HCT116 (cell line): ENCODE measurements at regions not wholly inside any gene's neighbourhood (a gene's known extent, or its start where the extent isn't known, plus 50 kb on each side); places are given as distances from the start of the nearest gene placed in this dataset.

Experiments used
- ATAC-seq: fragments of 200-7000 bp; cut with Tn5 transposase; 2 replicates; pipeline ENCODE4 v1.9.1; 2020; ENCODE audit warnings: mild to moderate bottlenecking, moderate library complexity
- BruUV-seq: library from RNA; stranded (reverse); fragments of 400-500 nt; replicated peaks from 2 replicates; lab custom pipeline; 2021; lab: Mats Ljungman, UMichigan
- CTCF ChIA-PET: fragments of 300-600 bp; sonication (Branson Sonifier 250); formaldehyde crosslinking; loops from one replicate; lab custom pipeline; 2021; ENCODE audit warnings: antibody characterized with exemption; lab: Charles Lee
- POLR2A ChIA-PET: fragments of 300-600, 350-600 bp; sonication (Branson Sonifier 250); formaldehyde crosslinking; loops from one replicate; lab custom pipeline; 2021; ENCODE audit warnings: antibody characterized with exemption; lab: Charles Lee
- RAD21 ChIA-PET, 2 experiments: fragments of 300-600 bp; sonication (Branson Sonifier 250); formaldehyde crosslinking; loops; one replicate each; lab custom pipeline; 2023; ENCODE audit warnings: low total read pairs in 2 of 2; ENCODE audit not compliant: uncharacterized antibody in 2 of 2, unreplicated experiment in 2 of 2, low non-redundant PET in 1 of 2; lab: Charles Lee
- DNase-seq: peaks from one replicate; pipeline ENCODE4 v3.0.0-alpha.2; 2010; ENCODE audit warnings: low read depth, low spot score
- H2AFZ ChIP-seq: fragments of 200-600 bp; shearing (Covaris generic), sonication (generic); 2 replicates; pipeline ENCODE4 v1.6.1; 2017; ENCODE audit warnings: low read depth, mixed run types, mixed read lengths, antibody characterized with exemption, low read length; ENCODE audit not compliant: poor library complexity, severe bottlenecking
- H3K27ac ChIP-seq: 2 replicates; pipeline ENCODE4 v1.5.1; 2012; ENCODE audit warnings: low read depth, low read length
- H3K27me3 ChIP-seq: fragments of 200-600 bp; sonication (generic); 2 replicates; pipeline ENCODE4 v1.6.1; 2016; ENCODE audit warnings: mixed run types, low read length, mixed read lengths; ENCODE audit not compliant: insufficient read depth
- H3K36me3 ChIP-seq, 2 experiments: fragments of 200-500 bp in 1 of 2; fragments of 200-600 bp in 1 of 2; sonication (Bioruptor generic) in 1 of 2; sonication (generic) in 1 of 2; 2 replicates each; pipeline versions ENCODE4 v1.5.1 to v1.6.1; 2014 to 2016; ENCODE audit warnings: low read length in 2 of 2, inconsistent platforms in 1 of 2, mixed read lengths in 1 of 2, mixed run types in 1 of 2; ENCODE audit not compliant: insufficient read depth in 2 of 2, control insufficient read depth in 1 of 2
- H3K4me1 ChIP-seq, 2 experiments: fragments of 200-600 bp in 1 of 2; sonication (generic) in 1 of 2; 2 replicates each; pipeline versions ENCODE4 v1.5.1 to v1.6.1; 2012 to 2017; ENCODE audit warnings: low read length in 2 of 2, inconsistent platforms in 1 of 2, mild to moderate bottlenecking in 1 of 2, mixed read lengths in 1 of 2, mixed run types in 1 of 2, moderate library complexity in 1 of 2; ENCODE audit not compliant: insufficient read depth in 2 of 2, control insufficient read depth in 1 of 2
- H3K4me2 ChIP-seq: fragments of 200-600 bp; sonication (generic); 2 replicates; pipeline ENCODE4 v1.6.1; 2017; ENCODE audit warnings: mixed run types, low read length, mixed read lengths
- H3K4me3 ChIP-seq, 2 experiments: fragments of 200-600 bp in 1 of 2; sonication (generic) in 1 of 2; replicated peaks in 1 of 2; 2 replicates each; pipeline ENCODE4 v1.5.1; 2011 to 2016; ENCODE audit warnings: low read length in 2 of 2, control low read depth in 1 of 2, low read depth in 1 of 2, mild to moderate bottlenecking in 1 of 2, mixed read lengths in 1 of 2, mixed run types in 1 of 2
- H3K79me2 ChIP-seq: fragments of 200-600 bp; sonication (generic); 2 replicates; pipeline ENCODE4 v1.6.1; 2017; ENCODE audit warnings: mild to moderate bottlenecking, mixed run types, low read length, moderate library complexity, mixed read lengths; ENCODE audit not compliant: insufficient read depth
- H3K9ac ChIP-seq: fragments of 200-600 bp; sonication (generic); 2 replicates; pipeline ENCODE4 v1.6.1; 2016; ENCODE audit warnings: low read length, mixed read lengths
- H3K9me2 ChIP-seq: fragments of 200-600 bp; sonication (generic), shearing (Covaris generic); 2 replicates; pipeline ENCODE4 v1.6.1; 2017; ENCODE audit warnings: mixed run types, mild to moderate bottlenecking, moderate library complexity; ENCODE audit not compliant: insufficient read depth
- H3K9me3 ChIP-seq, 2 experiments: fragments of 200-500 bp in 1 of 2; fragments of 200-600 bp in 1 of 2; sonication (Bioruptor generic) in 1 of 2; sonication (generic) in 1 of 2; 2 replicates each; pipeline ENCODE4 v1.6.1; 2014 to 2017; ENCODE audit warnings: low read length in 2 of 2, mixed read lengths in 2 of 2, inconsistent platforms in 1 of 2, low read depth in 1 of 2, mild to moderate bottlenecking in 1 of 2, mixed run types in 1 of 2, moderate library complexity in 1 of 2; ENCODE audit not compliant: control insufficient read depth in 1 of 2, insufficient read depth in 1 of 2
- H4K20me1 ChIP-seq: fragments of 200-600 bp; sonication (generic), shearing (Covaris generic); 2 replicates; pipeline ENCODE4 v1.6.1; 2017; ENCODE audit warnings: mixed run types, mild to moderate bottlenecking, moderate library complexity; ENCODE audit not compliant: insufficient read depth
- CBX3 ChIP-seq: IDR thresholded peaks from 2 replicates; pipeline ENCODE4 v1.6.1; 2012; ENCODE audit warnings: low read depth
- CEBPB ChIP-seq: IDR thresholded peaks from 2 replicates; pipeline ENCODE4 v1.6.1; 2012; ENCODE audit warnings: low read depth
- EGR1 ChIP-seq: IDR thresholded peaks from 2 replicates; pipeline ENCODE4 v1.6.1; 2012; ENCODE audit warnings: low read depth
- ELF1 ChIP-seq: IDR thresholded peaks from 2 replicates; pipeline ENCODE4 v1.6.1; 2012; ENCODE audit warnings: low read depth, borderline replicate concordance
- EZH2 ChIP-seq: fragments of 200-600 bp; sonication (generic); IDR thresholded peaks from 2 replicates; pipeline ENCODE4 v1.6.1; 2017; ENCODE audit warnings: antibody characterized with exemption, mixed run types
- JUND ChIP-seq: IDR thresholded peaks from 2 replicates; pipeline ENCODE4 v1.6.1; 2012
- RAD21 ChIP-seq: IDR thresholded peaks from 2 replicates; pipeline ENCODE4 v1.6.1; 2012; ENCODE audit warnings: low read depth, mild to moderate bottlenecking
- SIN3A ChIP-seq: IDR thresholded peaks from 2 replicates; pipeline ENCODE4 v1.6.1; 2012; ENCODE audit warnings: low read depth
- SP1 ChIP-seq: IDR thresholded peaks from 2 replicates; pipeline ENCODE4 v1.6.1; 2012; ENCODE audit warnings: low read depth
- SRF ChIP-seq: IDR thresholded peaks from 2 replicates; pipeline ENCODE4 v1.6.1; 2012; ENCODE audit warnings: low read depth
- YY1 ChIP-seq: IDR thresholded peaks from 2 replicates; pipeline ENCODE4 v1.6.1; 2011; ENCODE audit warnings: low read length, low read depth, moderate library complexity, mild to moderate bottlenecking; ENCODE audit not compliant: insufficient replicate concordance; ENCODE audit errors: extremely low read depth
- ZFX ChIP-seq: fragments of 450-650 bp; IDR thresholded peaks from 2 replicates; pipeline ENCODE4 v1.6.1; 2017
- ZNF274 ChIP-seq: fragments of 200-500 bp; sonication (Bioruptor generic); IDR thresholded peaks from 2 replicates; pipeline ENCODE4 v1.6.1; 2014; ENCODE audit warnings: mild to moderate bottlenecking, low read depth, low read length, inconsistent platforms
- intact Hi-C: fragments of 100-400 bp; cut with micrococcal nuclease; formaldehyde crosslinking; loops from 2 replicates; pipeline ENCODE4 v1.10.0; 2022
- TF ChIP-seq, protein P1 (sequence below): IDR thresholded peaks from 2 replicates; pipeline ENCODE4 v1.6.1; 2012; ENCODE audit warnings: low read depth

DNA sequence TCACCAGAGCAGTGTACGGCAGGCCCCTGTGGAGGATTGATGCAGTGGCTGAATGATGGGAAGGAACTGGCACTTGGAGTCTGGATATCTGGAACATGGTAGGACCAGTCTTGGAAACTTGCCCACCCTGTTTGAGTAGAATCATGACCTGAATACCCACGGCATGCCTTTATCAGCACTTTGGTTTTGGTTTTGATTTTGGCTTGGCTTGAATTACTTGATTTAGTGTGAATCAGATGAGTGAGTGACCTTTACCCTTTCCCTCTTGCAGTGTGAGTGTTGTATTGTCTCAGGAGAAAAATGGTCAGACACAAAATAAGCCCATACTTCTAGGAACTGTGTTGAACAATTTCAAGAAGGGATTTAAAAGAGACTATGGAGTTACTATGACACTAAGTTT, 801.0 kb upstream of the TSPY4 start:
- Histone ChIP-seq H3K36me3 (no peaks in the 10 kb centered on the region), H2AFZ (no peak overlapping the region), H3K27me3 (no peaks in the 10 kb centered on the region), H3K9me3 (no peaks in the 10 kb centered on the region), H3K79me2 (no peaks in the 10 kb centered on the region), H3K4me3 (no peak overlapping the region), H4K20me1 (no peaks in the 10 kb centered on the region), H3K4me1 (no peaks in the 10 kb centered on the region), H3K4me2 (no peak overlapping the region), H3K27ac (no peak overlapping the region), H3K9ac (no peak overlapping the region), H3K9me2 (no peaks in the 10 kb centered on the region)
- DNase-seq (no peak), ATAC-seq (no peak)
- intact Hi-C loops = no loop called here
- BruUV-seq = no TSS peak
- RAD21 ChIA-PET = no interaction called here
- no peak for TF ChIP-seq ELF1
- TF ChIP-seq SRF = no peak
- TF ChIP-seq YY1 = no peak
- no peak for TF ChIP-seq JUND
- no peak for TF ChIP-seq CEBPB
- TF ChIP-seq CBX3 = no peak
- TF ChIP-seq EZH2 = no peak
- no peak for TF ChIP-seq SP1
- TF ChIP-seq SIN3A = no peak
- TF ChIP-seq EGR1 = no peak
- TF ChIP-seq, protein P1, sequence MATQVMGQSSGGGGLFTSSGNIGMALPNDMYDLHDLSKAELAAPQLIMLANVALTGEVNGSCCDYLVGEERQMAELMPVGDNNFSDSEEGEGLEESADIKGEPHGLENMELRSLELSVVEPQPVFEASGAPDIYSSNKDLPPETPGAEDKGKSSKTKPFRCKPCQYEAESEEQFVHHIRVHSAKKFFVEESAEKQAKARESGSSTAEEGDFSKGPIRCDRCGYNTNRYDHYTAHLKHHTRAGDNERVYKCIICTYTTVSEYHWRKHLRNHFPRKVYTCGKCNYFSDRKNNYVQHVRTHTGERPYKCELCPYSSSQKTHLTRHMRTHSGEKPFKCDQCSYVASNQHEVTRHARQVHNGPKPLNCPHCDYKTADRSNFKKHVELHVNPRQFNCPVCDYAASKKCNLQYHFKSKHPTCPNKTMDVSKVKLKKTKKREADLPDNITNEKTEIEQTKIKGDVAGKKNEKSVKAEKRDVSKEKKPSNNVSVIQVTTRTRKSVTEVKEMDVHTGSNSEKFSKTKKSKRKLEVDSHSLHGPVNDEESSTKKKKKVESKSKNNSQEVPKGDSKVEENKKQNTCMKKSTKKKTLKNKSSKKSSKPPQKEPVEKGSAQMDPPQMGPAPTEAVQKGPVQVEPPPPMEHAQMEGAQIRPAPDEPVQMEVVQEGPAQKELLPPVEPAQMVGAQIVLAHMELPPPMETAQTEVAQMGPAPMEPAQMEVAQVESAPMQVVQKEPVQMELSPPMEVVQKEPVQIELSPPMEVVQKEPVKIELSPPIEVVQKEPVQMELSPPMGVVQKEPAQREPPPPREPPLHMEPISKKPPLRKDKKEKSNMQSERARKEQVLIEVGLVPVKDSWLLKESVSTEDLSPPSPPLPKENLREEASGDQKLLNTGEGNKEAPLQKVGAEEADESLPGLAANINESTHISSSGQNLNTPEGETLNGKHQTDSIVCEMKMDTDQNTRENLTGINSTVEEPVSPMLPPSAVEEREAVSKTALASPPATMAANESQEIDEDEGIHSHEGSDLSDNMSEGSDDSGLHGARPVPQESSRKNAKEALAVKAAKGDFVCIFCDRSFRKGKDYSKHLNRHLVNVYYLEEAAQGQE = no peak
- no peak for TF ChIP-seq RAD21
- TF ChIP-seq ZFX = no peak
- no peak for TF ChIP-seq ZNF274
- POLR2A ChIA-PET = no interaction called here
- CTCF ChIA-PET = no interaction called here
